Endothelial cell of umbilical vein (primary cell): ENCODE measurements at regions not wholly inside any gene's neighbourhood (a gene's known extent, or its start where the extent isn't known, plus 50 kb on each side); places are given as distances from the start of the nearest gene placed in this dataset.

Experiments
- BruUV-seq: library from RNA; stranded (reverse); fragments of 400-500 nt; replicated peaks from 2 replicates; lab custom pipeline; 2021; lab: Mats Ljungman, UMichigan
- CTCF ChIA-PET: fragments of 300-600, 350-600 bp; sonication (Branson Sonifier 250); formaldehyde crosslinking; loops from one replicate; lab custom pipeline; 2021; ENCODE audit warnings: antibody characterized with exemption, inconsistent platforms; lab: Charles Lee
- POLR2A ChIA-PET: fragments of 300-600, 350-600 bp; sonication (Branson Sonifier 250); formaldehyde crosslinking; loops from one replicate; lab custom pipeline; 2021; ENCODE audit warnings: antibody characterized with exemption, inconsistent platforms; lab: Charles Lee
- DNase-seq: peaks from one replicate; pipeline ENCODE4 v3.0.0-alpha.2; 2011; ENCODE audit warnings: low read depth, low spot score
- FAIRE-seq: peaks from 2 replicates; lab custom pipeline; 2011; peaks lifted over from hg19 to GRCh38; lab: Jason Lieb, UNC
- H2AFZ ChIP-seq: 2 replicates; pipeline ENCODE4 v1.6.0; 2012; ENCODE audit warnings: low read depth, low read length, control low read depth, inconsistent platforms
- H3K27ac ChIP-seq: 2 replicates; pipeline ENCODE4 v1.5.1; 2011; ENCODE audit warnings: low read depth, mild to moderate bottlenecking, control low read depth, low read length, moderate library complexity; ENCODE audit not compliant: insufficient read depth
- H3K27me3 ChIP-seq, 2 experiments: 2 replicates each; pipeline versions ENCODE4 v1.6.0 to v1.6.1; 2011; ENCODE audit warnings: low read length in 2 of 2, mixed read lengths in 1 of 2; ENCODE audit not compliant: control insufficient read depth in 2 of 2, insufficient read depth in 2 of 2
- H3K36me3 ChIP-seq, 2 experiments: 2 replicates in 1 of 2; 3 replicates in 1 of 2; pipeline ENCODE4 v1.5.1; 2011; ENCODE audit warnings: low read length in 2 of 2, mild to moderate bottlenecking in 1 of 2, moderate library complexity in 1 of 2; ENCODE audit not compliant: control insufficient read depth in 2 of 2, insufficient read depth in 2 of 2; ENCODE audit errors: extremely low read depth in 1 of 2
- H3K4me1 ChIP-seq: 3 replicates; pipeline ENCODE4 v1.5.1; 2011; ENCODE audit warnings: mild to moderate bottlenecking, low read length; ENCODE audit not compliant: control insufficient read depth, insufficient read depth; ENCODE audit errors: extremely low read depth
- H3K4me2 ChIP-seq: 2 replicates; pipeline ENCODE4 v1.6.1; 2011; ENCODE audit warnings: low read length, control low read depth, mixed read lengths; ENCODE audit not compliant: insufficient read depth
- H3K4me3 ChIP-seq, 3 experiments: fragments of 200-600 bp in 1 of 3; sonication (generic), shearing (Covaris generic) in 1 of 3; replicated peaks in 1 of 3; 2 replicates each; pipeline ENCODE4 v1.5.1; 2011 to 2016; ENCODE audit warnings: control low read depth in 3 of 3, low read length in 3 of 3, mild to moderate bottlenecking in 2 of 3, inconsistent platforms in 1 of 3, low read depth in 1 of 3, moderate library complexity in 1 of 3; ENCODE audit not compliant: insufficient read depth in 1 of 3
- H3K79me2 ChIP-seq: 2 replicates; pipeline ENCODE4 v1.6.0; 2012; ENCODE audit warnings: low read length, inconsistent platforms; ENCODE audit not compliant: control insufficient read depth, insufficient read depth
- H3K9ac ChIP-seq: replicated peaks from 2 replicates; pipeline ENCODE3; 2011; ENCODE audit warnings: low read length, control low read depth; ENCODE audit not compliant: insufficient read depth; ENCODE audit errors: extremely low read depth
- H3K9me1 ChIP-seq: replicated peaks from 3 replicates; pipeline ENCODE4 v1.6.0; 2011; ENCODE audit warnings: mild to moderate bottlenecking, low read length; ENCODE audit not compliant: control insufficient read depth, insufficient read depth; ENCODE audit errors: extremely low read depth
- H3K9me3 ChIP-seq: replicated peaks from 2 replicates; pipeline ENCODE4 v1.5.1; 2012; ENCODE audit warnings: low read length, inconsistent platforms; ENCODE audit not compliant: control insufficient read depth, insufficient read depth
- H4K20me1 ChIP-seq: replicated peaks from 2 replicates; pipeline ENCODE3; 2011; ENCODE audit warnings: mild to moderate bottlenecking, low read length; ENCODE audit not compliant: control insufficient read depth, insufficient read depth; ENCODE audit errors: extremely low read depth
- EZH2 ChIP-seq: IDR thresholded peaks from 2 replicates; pipeline ENCODE4 v1.6.1; 2012; ENCODE audit warnings: borderline replicate concordance, low read depth, mild to moderate bottlenecking, moderate library complexity, low read length, inconsistent platforms; ENCODE audit not compliant: severe bottlenecking
- FOS ChIP-seq: IDR thresholded peaks from 2 replicates; pipeline ENCODE4 v1.6.1; 2011; ENCODE audit warnings: mild to moderate bottlenecking, low read length, moderate library complexity, borderline replicate concordance; ENCODE audit not compliant: insufficient read depth
- GATA2 ChIP-seq: IDR thresholded peaks from 2 replicates; pipeline ENCODE4 v1.7.0; 2011; ENCODE audit warnings: low read depth, mild to moderate bottlenecking, moderate library complexity, mixed read lengths, low read length; ENCODE audit not compliant: insufficient read length, insufficient read depth
- JUN ChIP-seq: IDR thresholded peaks from 2 replicates; pipeline ENCODE4 v1.6.1; 2011; ENCODE audit warnings: borderline replicate concordance, low read depth; ENCODE audit not compliant: insufficient read length, insufficient read depth
- MYC ChIP-seq: IDR thresholded peaks from one replicate; pipeline ENCODE4 v1.6.1; 2011; ENCODE audit warnings: mild to moderate bottlenecking, low read depth, low read length
- POLR2A ChIP-seq: IDR thresholded peaks from 2 replicates; pipeline ENCODE4 v1.6.1; 2012; ENCODE audit warnings: low read depth, mild to moderate bottlenecking, control low read depth, low read length
- POLR2AphosphoS5 ChIP-seq: IDR thresholded peaks from 2 replicates; pipeline ENCODE4 v1.6.1; 2012; ENCODE audit warnings: low read depth, mild to moderate bottlenecking, control low read depth, low read length, moderate library complexity; ENCODE audit not compliant: insufficient read depth
- dilution Hi-C: fragments of 300-500 bp; cut with MboI; formaldehyde crosslinking; loops from one replicate; pipeline ENCODE4 v1.15.0; 2019; ENCODE audit warnings: low sequenced_read_pairs; ENCODE audit not compliant: extremely low pct_ligation_motif_present
- intact Hi-C: fragments of 100-400 bp; cut with micrococcal nuclease; formaldehyde crosslinking; loops from one replicate; pipeline ENCODE4 v1.10.0; 2022
- TF ChIP-seq, protein P1 (sequence below): IDR thresholded peaks from 2 replicates; pipeline ENCODE4 v1.6.1; 2011; ENCODE audit not compliant: insufficient read depth, insufficient read length
- TF ChIP-seq, protein P2 (sequence below), 2 donors: IDR thresholded peaks; 1 replicate in 1 of 2; 2 replicates in 1 of 2; pipeline ENCODE4 v1.5.1; 2011; ENCODE audit warnings: low read length in 2 of 2, mild to moderate bottlenecking in 2 of 2, moderate library complexity in 2 of 2, control low read depth in 1 of 2, inconsistent platforms in 1 of 2, low read depth in 1 of 2; ENCODE audit not compliant: insufficient read depth in 1 of 2; ENCODE audit errors: extremely low read depth in 1 of 2

DNA sequence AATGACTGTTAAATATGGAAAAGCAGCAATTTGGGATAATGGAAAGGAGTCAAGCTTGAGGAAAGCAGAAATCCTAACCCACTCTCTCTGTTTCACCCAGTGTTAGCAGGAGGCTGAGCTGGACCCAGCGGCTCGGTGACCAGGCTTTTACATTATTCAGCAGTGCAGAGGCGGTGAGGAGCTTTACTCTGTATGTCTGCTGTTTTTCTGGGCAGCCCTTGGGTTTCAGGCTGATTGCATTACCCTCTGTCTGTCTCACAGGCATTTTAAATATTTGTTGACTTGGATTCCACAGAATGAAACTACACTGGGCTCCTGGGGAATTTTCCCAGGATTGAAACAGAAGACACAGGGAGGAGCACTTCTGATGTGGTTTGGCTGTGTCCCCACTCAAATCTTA, 368.0 kb downstream of the GALR1 start:
- H2AFZ ChIP-seq = no peak overlapping the region
- BruUV-seq = no TSS peak
- H3K9me1 ChIP-seq = no peaks in the 10 kb centered on the region
- H3K4me3 ChIP-seq = no peak overlapping the region
- H3K9ac ChIP-seq = no peak overlapping the region
- no peaks in the 10 kb centered on the region for H3K36me3 ChIP-seq
- H3K79me2 ChIP-seq = no peaks in the 10 kb centered on the region
- H4K20me1 ChIP-seq = no peaks in the 10 kb centered on the region
- DNase-seq = no peak
- H3K4me1 ChIP-seq = no peaks in the 10 kb centered on the region
- H3K4me2 ChIP-seq = no peak overlapping the region
- intact Hi-C loops (no loop called here), dilution Hi-C loops (no loop called here)
- FAIRE-seq = no peak
- H3K27me3 ChIP-seq = no peaks in the 10 kb centered on the region
- H3K27ac ChIP-seq = no peak overlapping the region
- ChIA-PET POLR2A (no interaction called here), CTCF (no interaction called here)
- H3K9me3 ChIP-seq = peaks cover 3% of the 10 kb centered on the region
- no peak for TF ChIP-seq POLR2AphosphoS5
- no peak for TF ChIP-seq EZH2
- TF ChIP-seq JUN = no peak
- TF ChIP-seq FOS = no peak
- TF ChIP-seq, protein P1, sequence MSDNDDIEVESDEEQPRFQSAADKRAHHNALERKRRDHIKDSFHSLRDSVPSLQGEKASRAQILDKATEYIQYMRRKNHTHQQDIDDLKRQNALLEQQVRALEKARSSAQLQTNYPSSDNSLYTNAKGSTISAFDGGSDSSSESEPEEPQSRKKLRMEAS = no peak
- TF ChIP-seq POLR2A = no peak
- TF ChIP-seq, protein P2, sequence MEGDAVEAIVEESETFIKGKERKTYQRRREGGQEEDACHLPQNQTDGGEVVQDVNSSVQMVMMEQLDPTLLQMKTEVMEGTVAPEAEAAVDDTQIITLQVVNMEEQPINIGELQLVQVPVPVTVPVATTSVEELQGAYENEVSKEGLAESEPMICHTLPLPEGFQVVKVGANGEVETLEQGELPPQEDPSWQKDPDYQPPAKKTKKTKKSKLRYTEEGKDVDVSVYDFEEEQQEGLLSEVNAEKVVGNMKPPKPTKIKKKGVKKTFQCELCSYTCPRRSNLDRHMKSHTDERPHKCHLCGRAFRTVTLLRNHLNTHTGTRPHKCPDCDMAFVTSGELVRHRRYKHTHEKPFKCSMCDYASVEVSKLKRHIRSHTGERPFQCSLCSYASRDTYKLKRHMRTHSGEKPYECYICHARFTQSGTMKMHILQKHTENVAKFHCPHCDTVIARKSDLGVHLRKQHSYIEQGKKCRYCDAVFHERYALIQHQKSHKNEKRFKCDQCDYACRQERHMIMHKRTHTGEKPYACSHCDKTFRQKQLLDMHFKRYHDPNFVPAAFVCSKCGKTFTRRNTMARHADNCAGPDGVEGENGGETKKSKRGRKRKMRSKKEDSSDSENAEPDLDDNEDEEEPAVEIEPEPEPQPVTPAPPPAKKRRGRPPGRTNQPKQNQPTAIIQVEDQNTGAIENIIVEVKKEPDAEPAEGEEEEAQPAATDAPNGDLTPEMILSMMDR (IDR thresholded peaks at IDR 0.05; ENCODE audit: extremely low read depth in 1 of 2, insufficient read depth in 1 of 2, low read depth in 1 of 2, low read length in 2 of 2) = no peak
- TF ChIP-seq MYC = no peak
- no peak for TF ChIP-seq GATA2
